Smooth muscle cell (in vitro differentiated cells): ENCODE measurements at regions not wholly inside any gene's neighbourhood (a gene's known extent, or its start where the extent isn't known, plus 50 kb on each side); places are given as distances from the start of the nearest gene placed in this dataset.
"Not testable (repeated sequence)": the region's sequence is repeated elsewhere in the genome, so short reads cannot be mapped to it uniquely, and the experiment has no call there.

Source experiments
- DNase-seq: peaks from one replicate; lab custom pipeline; 2025; ENCODE audit not compliant: unreplicated experiment; lab: John Stamatoyannopoulos, UW
- H2AFZ ChIP-seq: fragments of 200-600 bp; sonication (generic); 2 replicates; pipeline ENCODE4 v1.6.0; 2016; ENCODE audit warnings: antibody characterized with exemption, low read depth, mild to moderate bottlenecking
- H3F3A ChIP-seq: fragments of 200-600 bp; sonication (generic); 2 replicates; pipeline ENCODE4 v1.6.0; 2017; ENCODE audit warnings: antibody characterized with exemption, low read depth
- H3K27ac ChIP-seq: fragments of 200-600 bp; sonication (generic); 2 replicates; pipeline ENCODE4 v1.5.1; 2016; ENCODE audit warnings: low read depth, mild to moderate bottlenecking
- H3K27me3 ChIP-seq: fragments of 200-600 bp; sonication (generic); 2 replicates; pipeline ENCODE4 v1.6.1; 2016; ENCODE audit warnings: low read depth, mild to moderate bottlenecking
- H3K36me3 ChIP-seq: fragments of 200-600 bp; sonication (generic); 2 replicates; pipeline ENCODE4 v1.5.1; 2016; ENCODE audit warnings: low read depth
- H3K4me1 ChIP-seq: fragments of 200-600 bp; sonication (generic); 2 replicates; pipeline ENCODE4 v1.5.1; 2016; ENCODE audit warnings: low read depth
- H3K4me2 ChIP-seq: fragments of 200-600 bp; sonication (generic); 2 replicates; pipeline ENCODE4 v1.6.0; 2016; ENCODE audit warnings: mild to moderate bottlenecking
- H3K4me3 ChIP-seq: fragments of 200-600 bp; sonication (generic); 2 replicates; pipeline ENCODE4 v1.5.1; 2016; ENCODE audit warnings: mild to moderate bottlenecking
- H3K79me2 ChIP-seq: fragments of 200-600 bp; sonication (generic); 2 replicates; pipeline ENCODE4 v1.6.0; 2016; ENCODE audit warnings: low read depth, mild to moderate bottlenecking
- H3K9ac ChIP-seq: fragments of 200-600 bp; sonication (generic); 2 replicates; pipeline ENCODE4 v1.6.0; 2016; ENCODE audit warnings: low read depth
- H3K9me3 ChIP-seq: fragments of 200-600 bp; sonication (generic); replicated peaks from 2 replicates; pipeline ENCODE4 v1.5.1; 2016; ENCODE audit warnings: low read depth
- H4K20me1 ChIP-seq: fragments of 200-600 bp; sonication (generic); 2 replicates; pipeline ENCODE4 v1.6.0; 2016; ENCODE audit warnings: low read depth
- CTCF ChIP-seq: fragments of 200-600 bp; sonication (generic); IDR thresholded peaks from 2 replicates; pipeline ENCODE4 v1.5.1; 2017; ENCODE audit warnings: borderline replicate concordance, mild to moderate bottlenecking, antibody characterized with exemption; ENCODE audit not compliant: insufficient read depth, poor library complexity, severe bottlenecking
- WGBS: methylation state at CpG from one replicate; pipeline ENCODE4 v1.1.7; 2016; ENCODE audit warnings: low lambda C conversion rate; 5-methylcytosine and 5-hydroxymethylcytosine counted together

GRCh38 chr5:108536321-108536720 lies 154.4 kb upstream of the FBXL17 start:
- no peaks in the 10 kb centered on the region for H3K79me2 ChIP-seq
- TF ChIP-seq CTCF = no peak
- DNase-seq = no peak
- no peaks in the 10 kb centered on the region for H3K4me1 ChIP-seq
- no peak overlapping the region for H3K27ac ChIP-seq
- H3K9me3 ChIP-seq = no peaks in the 10 kb centered on the region
- no peaks in the 10 kb centered on the region for H3K27me3 ChIP-seq
- H3F3A ChIP-seq = no peaks in the 10 kb centered on the region
- H3K36me3 ChIP-seq = no peaks in the 10 kb centered on the region
- no peak overlapping the region for H3K4me2 ChIP-seq
- no peak overlapping the region for H3K4me3 ChIP-seq
- H3K9ac ChIP-seq = no peak overlapping the region
- H2AFZ ChIP-seq = peak overlapping the region; percentile 40
- H4K20me1 ChIP-seq = no peaks in the 10 kb centered on the region
- WGBS = 90% methylated on average over 10 of the region's 10 CpGs

DNA sequence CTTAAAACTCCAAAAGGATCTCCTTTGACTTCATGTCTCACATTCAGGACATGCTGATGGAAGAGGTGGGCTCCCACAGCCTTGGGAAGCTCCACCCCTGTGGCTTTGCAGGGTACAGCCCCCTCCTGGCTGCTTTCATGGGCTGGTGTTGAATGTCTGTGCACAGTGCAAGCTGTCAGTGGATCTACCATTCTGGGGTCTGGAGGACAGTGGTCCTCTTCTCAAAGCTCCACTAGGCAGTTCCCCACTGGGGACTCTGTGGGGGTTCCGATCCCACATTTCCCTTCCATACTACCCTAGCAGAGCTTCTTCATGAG lies 150.2 kb upstream of the FBXL17 start:
- not testable (repeated sequence) for H3K36me3 ChIP-seq, H3K9me3 ChIP-seq, H3K4me2 ChIP-seq, H3K4me1 ChIP-seq, DNase-seq, H2AFZ ChIP-seq, H3K4me3 ChIP-seq, H3K27me3 ChIP-seq, H3K27ac ChIP-seq, H3K9ac ChIP-seq, H4K20me1 ChIP-seq, H3K79me2 ChIP-seq, H3F3A ChIP-seq
- WGBS = 94% methylated on average over 1 of the region's 1 CpG

DNA sequence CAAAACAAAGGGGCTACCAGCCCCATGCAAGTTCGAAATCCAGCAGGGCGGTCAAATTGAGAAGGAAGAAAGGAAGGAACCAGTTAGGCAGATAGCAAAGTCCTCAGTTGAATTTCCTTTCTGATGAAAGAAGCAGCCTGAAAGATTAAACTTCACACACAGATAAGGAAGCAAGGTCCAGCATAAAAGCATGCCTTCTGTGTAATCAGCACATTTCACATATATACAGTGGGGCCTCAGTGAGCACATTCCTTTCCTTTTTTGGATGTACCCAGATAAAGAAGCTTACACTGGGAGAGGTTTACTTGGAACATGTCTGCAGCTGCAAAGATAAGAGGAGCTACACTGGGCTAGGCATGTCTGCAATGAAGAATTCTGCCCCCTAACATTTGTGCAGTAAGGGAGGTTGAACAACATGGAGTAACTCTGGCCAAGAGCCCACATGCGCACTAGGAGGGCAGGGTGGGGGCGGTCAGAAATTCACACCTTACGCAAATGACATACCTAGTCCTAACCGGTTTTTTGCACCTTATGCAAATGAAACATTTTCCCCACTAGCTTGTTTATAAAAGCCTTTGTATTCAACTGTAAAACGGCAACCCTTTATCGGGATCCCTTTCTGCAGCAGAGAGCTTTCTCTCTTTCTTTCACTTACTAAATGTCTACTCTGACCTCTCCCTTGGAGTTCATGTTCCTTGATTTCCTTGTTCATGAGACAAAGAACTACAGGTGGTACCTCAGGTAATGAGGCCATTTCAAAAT lies 149.7 kb upstream of the FBXL17 start:
- DNase-seq = no peak
- H3K4me1 ChIP-seq = no peaks in the 10 kb centered on the region
- no peaks in the 10 kb centered on the region for H3K27me3 ChIP-seq
- H3K27ac ChIP-seq = peak overlapping the region; percentile 43
- WGBS = 53% methylated on average over 8 of the region's 8 CpGs
- H3K9me3 ChIP-seq = peaks cover 3% of the 10 kb centered on the region
- no peak for TF ChIP-seq CTCF
- H3K9ac ChIP-seq = no peak overlapping the region
- H3F3A ChIP-seq = no peaks in the 10 kb centered on the region
- H3K4me3 ChIP-seq = no peak overlapping the region
- no peaks in the 10 kb centered on the region for H3K36me3 ChIP-seq
- peak overlapping the region; percentile 6 for H2AFZ ChIP-seq
- H4K20me1 ChIP-seq = no peaks in the 10 kb centered on the region
- H3K79me2 ChIP-seq = no peaks in the 10 kb centered on the region
- peak overlapping the region; percentile 1 for H3K4me2 ChIP-seq

DNA sequence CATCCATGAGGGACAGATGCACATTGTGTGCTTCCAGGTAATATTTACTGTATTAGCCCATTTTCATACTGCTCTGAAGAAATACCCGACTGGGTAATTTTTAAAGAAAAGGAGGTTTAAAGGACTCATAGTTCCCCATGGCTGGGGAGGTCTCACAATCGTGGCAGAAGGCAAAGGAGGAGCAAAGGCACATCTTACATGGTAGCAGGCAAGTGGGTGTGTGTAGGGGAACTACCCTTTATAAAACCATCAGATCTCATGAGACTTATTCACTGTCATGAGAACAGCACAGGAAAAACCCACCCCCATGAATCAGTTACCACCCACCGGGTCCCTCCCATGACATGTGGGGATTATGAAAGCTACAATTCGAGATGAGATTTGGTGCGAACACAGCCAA lies 148.8 kb upstream of the FBXL17 start:
- H3K27me3 ChIP-seq = no peaks in the 10 kb centered on the region
- no peak overlapping the region for H3K9ac ChIP-seq
- peaks cover 5% of the 10 kb centered on the region for H3K9me3 ChIP-seq
- no peaks in the 10 kb centered on the region for H4K20me1 ChIP-seq
- no peak for TF ChIP-seq CTCF
- no peak overlapping the region for H2AFZ ChIP-seq
- H3K4me3 ChIP-seq = no peak overlapping the region
- no peaks in the 10 kb centered on the region for H3K4me1 ChIP-seq
- H3K79me2 ChIP-seq = no peaks in the 10 kb centered on the region
- WGBS = 88% methylated on average over 5 of the region's 5 CpGs
- DNase-seq = no peak
- H3K36me3 ChIP-seq = no peaks in the 10 kb centered on the region
- H3K4me2 ChIP-seq = no peak overlapping the region
- H3K27ac ChIP-seq = peak overlapping the region; percentile 43
- H3F3A ChIP-seq = no peaks in the 10 kb centered on the region
